Stomach smooth muscle (tissue), 2 donors: ENCODE measurements at regions not wholly inside any gene's neighbourhood (a gene's known extent, or its start where the extent isn't known, plus 50 kb on each side); places are given as distances from the start of the nearest gene placed in this dataset.

Experiments used
- H3K27ac ChIP-seq: one replicate; pipeline ENCODE4 v1.7.0; 2013; ENCODE audit warnings: mild to moderate bottlenecking, low read length, inconsistent platforms
- H3K27me3 ChIP-seq, 2 donors: one replicate each; pipeline ENCODE4 v1.7.0; 2013; ENCODE audit warnings: low read length in 2 of 2; ENCODE audit not compliant: insufficient read depth in 2 of 2, control insufficient read depth in 1 of 2
- H3K36me3 ChIP-seq, 2 donors: one replicate each; pipeline ENCODE4 v1.7.0; 2013; ENCODE audit warnings: low read length in 2 of 2; ENCODE audit not compliant: control insufficient read depth in 2 of 2, insufficient read depth in 2 of 2
- H3K4me1 ChIP-seq: one replicate; pipeline ENCODE4 v1.7.0; 2013; ENCODE audit warnings: low read length; ENCODE audit not compliant: control insufficient read depth, insufficient read depth
- H3K4me3 ChIP-seq, 2 donors: one replicate each; pipeline ENCODE4 v1.7.0; 2013; ENCODE audit warnings: low read length in 2 of 2
- H3K9ac ChIP-seq, 2 donors: one replicate each; pipeline ENCODE4 v1.7.0; 2013; ENCODE audit warnings: low read length in 2 of 2, mild to moderate bottlenecking in 1 of 2
- H3K9me3 ChIP-seq, 2 donors: one replicate each; pipeline ENCODE4 v1.7.0; 2013; ENCODE audit warnings: low read length in 2 of 2; ENCODE audit not compliant: control insufficient read depth in 2 of 2
- donor health status: healthy.
- donor health status: Pancreatic carcinoma.

DNA sequence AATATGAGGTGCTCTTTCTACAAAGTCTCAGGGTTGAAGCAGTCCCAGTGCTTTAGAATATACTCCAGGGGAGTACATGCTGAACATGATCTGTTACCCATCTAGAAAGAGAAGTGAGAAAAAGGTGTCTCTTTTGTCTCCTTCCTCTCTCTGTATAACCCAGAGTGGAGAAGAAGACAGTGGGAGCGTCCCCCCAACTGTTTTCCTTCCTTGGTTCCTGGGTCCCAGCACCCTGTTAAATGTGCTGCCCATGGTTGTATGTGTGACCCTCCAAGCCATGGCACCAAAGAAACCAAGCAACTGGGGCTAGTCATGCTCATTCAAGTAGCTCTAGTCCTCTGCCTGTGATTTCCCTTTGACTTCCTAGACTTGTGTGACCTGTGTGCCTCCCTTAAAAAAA is 683.7 kb downstream of the TBL1XR1 start:
- no peak overlapping the region for H3K9ac ChIP-seq
- H3K4me1 ChIP-seq, result no peaks in the 10 kb centered on the region
- peaks cover 2 to 3% of the 10 kb centered on the region in 2 donors for H3K9me3 ChIP-seq
- H3K4me3 ChIP-seq, result no peak overlapping the region
- no peaks in the 10 kb centered on the region for H3K36me3 ChIP-seq
- H3K27ac ChIP-seq, result no peak overlapping the region
- no peaks in the 10 kb centered on the region for H3K27me3 ChIP-seq

DNA sequence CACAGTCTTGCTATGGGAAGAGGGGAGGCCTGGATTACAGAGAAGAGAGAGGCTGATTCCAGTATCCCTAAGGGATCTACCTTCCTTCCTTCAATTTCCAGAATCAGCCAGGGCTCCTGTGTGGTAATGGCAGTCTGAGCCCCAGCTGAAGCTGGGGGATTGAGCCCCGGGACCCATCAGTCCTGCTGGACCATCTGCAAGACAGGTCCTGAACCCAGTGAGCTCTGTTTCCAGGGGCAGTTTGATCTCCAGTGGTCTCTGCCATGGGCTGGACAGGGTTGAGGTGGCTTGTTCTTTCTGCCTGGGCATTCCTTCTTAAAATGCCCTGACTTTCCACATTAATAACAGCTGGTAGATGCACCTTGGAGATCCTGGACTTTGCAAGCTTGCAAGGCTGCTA is 685.2 kb downstream of the TBL1XR1 start:
- Histone ChIP-seq H3K9me3 (peaks cover 2 to 3% of the 10 kb centered on the region in 2 donors), H3K4me3 (no peak overlapping the region), H3K9ac (no peak overlapping the region), H3K36me3 (no peaks in the 10 kb centered on the region), H3K27me3 (no peaks in the 10 kb centered on the region), H3K27ac (no peak overlapping the region), H3K4me1 (no peaks in the 10 kb centered on the region)

DNA sequence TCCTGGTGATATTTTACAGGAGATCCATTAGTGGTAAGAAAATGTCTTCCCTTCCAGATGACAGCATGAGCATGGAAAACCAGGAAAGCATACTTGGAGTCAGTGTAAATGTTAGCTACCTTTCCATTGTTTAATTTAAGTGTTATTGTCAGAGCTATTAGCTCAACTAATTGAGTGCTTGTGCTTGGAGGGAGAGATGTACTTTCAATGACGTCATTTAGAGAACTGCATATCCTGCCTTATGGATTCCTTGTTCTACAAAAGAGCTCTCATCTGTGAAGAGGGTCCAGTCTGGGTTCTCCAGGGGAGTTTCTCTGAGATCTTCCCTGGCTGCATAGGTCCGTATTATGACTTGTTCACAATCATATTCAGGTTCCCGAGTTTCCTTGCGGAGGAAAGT is 687.2 kb downstream of the TBL1XR1 start:
- peaks cover 2 to 3% of the 10 kb centered on the region in 2 donors for H3K9me3 ChIP-seq
- H3K4me1 ChIP-seq, result no peaks in the 10 kb centered on the region
- H3K4me3 ChIP-seq, result no peak overlapping the region
- H3K9ac ChIP-seq, result no peak overlapping the region
- no peaks in the 10 kb centered on the region for H3K27me3 ChIP-seq
- no peak overlapping the region for H3K27ac ChIP-seq
- no peaks in the 10 kb centered on the region for H3K36me3 ChIP-seq

DNA sequence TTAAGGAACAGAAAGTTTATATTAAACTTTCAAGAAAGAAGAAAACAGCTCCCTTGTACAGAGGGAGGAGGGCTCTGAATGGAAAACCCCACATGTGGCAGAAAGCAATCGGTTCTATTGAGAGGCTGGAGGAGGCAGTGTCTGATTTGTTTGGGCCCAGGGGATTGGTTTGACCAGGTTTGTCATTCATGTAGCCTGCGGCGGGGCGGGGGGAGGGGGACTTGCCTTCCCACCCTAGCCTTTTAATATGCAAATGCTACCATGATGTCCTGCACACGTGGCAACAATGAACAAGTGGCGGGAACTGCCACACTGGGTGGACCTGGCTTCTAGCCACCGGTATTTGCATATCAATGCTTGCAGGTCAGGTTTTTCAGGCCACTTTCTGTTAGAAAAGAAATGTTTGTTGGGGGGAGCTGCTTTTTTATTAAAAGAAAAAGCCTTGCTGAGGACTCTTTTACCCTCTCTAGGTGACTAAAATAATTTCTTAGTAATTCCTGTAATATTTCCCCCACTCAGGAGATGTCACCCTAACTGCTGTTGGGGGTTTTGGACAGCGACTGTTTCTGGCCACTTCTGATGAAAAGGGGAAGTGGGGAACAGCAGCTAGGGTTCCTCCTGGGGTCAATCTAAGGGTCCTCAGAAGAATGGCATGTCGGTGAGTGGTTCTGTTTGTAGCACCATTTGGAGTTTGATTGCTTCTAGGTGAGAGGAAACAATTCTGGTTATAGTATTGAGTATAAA is 691.2 kb downstream of the TBL1XR1 start:
- H3K9ac ChIP-seq, result no peak overlapping the region
- H3K4me1 ChIP-seq, result no peaks in the 10 kb centered on the region
- no peak overlapping the region for H3K4me3 ChIP-seq
- H3K27ac ChIP-seq, result no peak overlapping the region
- no peaks in the 10 kb centered on the region for H3K36me3 ChIP-seq
- no peaks in the 10 kb centered on the region for H3K27me3 ChIP-seq
- no peaks in the 10 kb centered on the region for H3K9me3 ChIP-seq

DNA sequence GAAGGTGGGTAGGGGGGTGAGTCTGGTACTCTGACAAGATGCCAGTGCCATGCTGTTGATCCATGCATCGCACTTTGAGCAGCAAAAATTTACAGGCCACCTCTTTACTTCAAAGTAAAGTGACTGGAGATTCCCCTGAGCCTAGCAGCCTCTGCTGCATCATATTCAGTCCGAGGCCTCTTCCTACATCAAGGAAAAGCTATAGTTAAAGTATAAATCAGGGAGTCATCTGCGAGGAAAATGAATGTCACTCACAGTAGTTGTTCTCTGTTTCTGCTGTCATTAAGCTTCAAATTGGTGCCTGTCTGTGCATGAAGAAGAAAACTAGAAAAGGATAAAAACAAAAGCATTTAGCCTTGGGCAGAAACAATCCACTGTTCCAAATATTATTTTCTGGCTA is 706.2 kb downstream of the TBL1XR1 start:
- Histone ChIP-seq H3K9me3 (no peaks in the 10 kb centered on the region), H3K27me3 (no peaks in the 10 kb centered on the region), H3K4me1 (no peaks in the 10 kb centered on the region), H3K36me3 (no peaks in the 10 kb centered on the region), H3K9ac (no peak overlapping the region), H3K27ac (no peak overlapping the region), H3K4me3 (no peak overlapping the region)

DNA sequence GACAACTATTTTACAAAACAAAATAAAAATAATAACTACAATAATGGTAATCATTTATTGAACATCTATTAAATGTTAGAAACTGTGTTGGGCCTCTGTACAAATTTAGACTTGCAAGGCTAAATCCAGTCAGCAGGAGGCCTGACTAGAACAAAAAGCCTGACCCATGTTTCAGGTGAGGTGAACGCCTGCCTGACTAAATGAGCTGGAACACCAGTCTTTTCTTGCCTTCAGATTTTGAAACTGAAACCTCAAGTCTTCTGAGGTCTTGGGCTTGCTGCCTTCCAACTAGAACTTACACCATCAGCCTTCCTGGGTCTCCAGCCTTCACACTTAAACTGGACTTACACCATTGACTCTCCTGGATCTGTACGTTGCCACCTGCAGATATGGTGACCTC is 706.9 kb downstream of the TBL1XR1 start:
- H3K9ac ChIP-seq, result no peak overlapping the region
- no peaks in the 10 kb centered on the region for H3K4me1 ChIP-seq
- H3K27ac ChIP-seq, result no peak overlapping the region
- no peaks in the 10 kb centered on the region for H3K36me3 ChIP-seq
- no peak overlapping the region for H3K4me3 ChIP-seq
- H3K27me3 ChIP-seq, result no peaks in the 10 kb centered on the region
- no peaks in the 10 kb centered on the region for H3K9me3 ChIP-seq

DNA sequence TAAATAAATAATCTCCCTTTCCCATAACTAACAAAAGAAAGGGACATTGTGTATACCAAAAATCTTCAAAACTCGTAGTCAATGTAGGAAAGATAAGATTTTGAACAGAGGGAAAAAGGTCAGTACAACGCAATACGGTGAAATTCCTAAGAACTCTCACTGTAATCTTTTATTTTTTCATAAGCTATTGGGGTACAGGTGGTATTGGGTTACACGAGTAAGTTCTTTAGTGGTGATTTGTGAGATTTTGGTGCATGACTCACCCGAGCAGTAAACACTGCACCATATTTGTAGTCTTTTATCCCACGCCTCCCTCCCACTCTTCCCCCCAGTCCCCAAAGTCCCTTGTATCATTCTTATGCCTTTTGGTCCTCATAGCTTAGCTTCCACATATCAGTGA is 718.0 kb downstream of the TBL1XR1 start:
- Histone ChIP-seq H3K4me1 (no peaks in the 10 kb centered on the region), H3K27me3 (no peaks in the 10 kb centered on the region), H3K4me3 (no peak overlapping the region), H3K36me3 (no peaks in the 10 kb centered on the region), H3K9me3 (no peaks in the 10 kb centered on the region), H3K9ac (no peak overlapping the region), H3K27ac (no peak overlapping the region)

DNA sequence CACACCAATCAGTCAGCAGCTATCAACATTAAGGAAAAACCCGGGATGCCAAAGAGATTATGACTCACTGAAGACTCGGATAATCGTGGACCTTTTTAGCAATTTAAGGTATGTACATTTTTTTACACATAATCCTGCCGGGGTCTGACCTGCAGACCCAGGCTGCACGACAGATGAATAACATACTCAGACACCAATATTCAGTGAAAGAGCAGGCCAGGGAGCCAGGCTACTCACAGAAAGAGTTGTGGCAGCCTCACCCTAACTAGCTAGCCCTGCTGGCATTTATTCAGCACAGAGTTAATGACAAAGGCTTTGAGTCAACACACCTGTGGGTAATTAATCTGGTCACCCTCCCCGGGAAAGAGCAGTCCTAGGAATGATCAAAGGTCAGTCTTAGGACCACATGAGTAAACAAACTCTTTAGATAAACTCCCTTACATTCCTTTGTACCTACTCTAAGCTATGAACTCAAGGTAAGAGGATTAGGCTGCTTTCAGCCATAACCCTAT is 727.5 kb downstream of the TBL1XR1 start:
- no peak overlapping the region for H3K27ac ChIP-seq
- no peaks in the 10 kb centered on the region for H3K4me1 ChIP-seq
- no peaks in the 10 kb centered on the region for H3K36me3 ChIP-seq
- H3K27me3 ChIP-seq, result no peaks in the 10 kb centered on the region
- H3K9ac ChIP-seq, result no peak overlapping the region
- no peaks in the 10 kb centered on the region for H3K9me3 ChIP-seq
- no peak overlapping the region for H3K4me3 ChIP-seq

DNA sequence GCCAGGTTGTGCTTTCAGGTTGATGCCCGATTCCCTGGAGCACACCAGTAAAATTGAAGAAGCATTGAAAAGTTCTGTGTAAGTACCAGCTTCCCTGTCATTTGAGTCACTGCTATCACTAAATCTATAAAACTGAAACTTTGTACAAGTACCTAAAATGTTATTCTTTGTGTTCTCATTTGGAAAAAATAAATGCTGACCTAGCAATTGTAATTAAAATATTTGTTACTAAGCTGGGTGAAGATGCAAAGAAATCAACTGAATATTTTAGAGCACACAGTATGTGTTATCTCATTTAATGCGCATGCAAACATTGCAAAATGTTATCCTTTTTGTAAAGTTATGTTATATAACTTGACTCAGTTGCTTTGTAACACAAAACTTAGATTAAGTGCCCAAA is 733.7 kb downstream of the TBL1XR1 start:
- no peaks in the 10 kb centered on the region for H3K9me3 ChIP-seq
- H3K27ac ChIP-seq, result no peak overlapping the region
- no peaks in the 10 kb centered on the region for H3K36me3 ChIP-seq
- no peaks in the 10 kb centered on the region for H3K4me1 ChIP-seq
- no peaks in the 10 kb centered on the region for H3K27me3 ChIP-seq
- no peak overlapping the region for H3K9ac ChIP-seq
- no peak overlapping the region for H3K4me3 ChIP-seq

DNA sequence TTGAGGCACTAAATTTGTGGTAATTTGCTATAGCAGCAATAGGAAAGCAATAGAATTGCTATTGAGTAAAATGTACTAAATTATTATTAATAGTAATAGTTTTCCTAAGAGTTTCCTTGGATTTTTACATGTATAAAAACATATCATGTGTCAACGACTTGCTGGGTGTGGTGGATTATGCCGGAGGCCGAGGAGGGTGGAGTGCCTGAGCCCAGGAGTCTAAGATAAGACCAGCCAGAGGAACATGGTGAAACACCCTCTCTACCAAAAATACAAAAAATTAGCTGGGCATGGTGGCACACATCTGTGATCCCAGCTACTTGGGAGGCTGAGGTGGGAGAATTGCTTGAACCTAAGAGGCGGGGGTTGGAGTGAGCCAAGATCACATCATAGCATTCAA is 749.9 kb downstream of the TBL1XR1 start:
- no peaks in the 10 kb centered on the region for H3K4me1 ChIP-seq
- no peaks in the 10 kb centered on the region for H3K9me3 ChIP-seq
- no peak overlapping the region for H3K4me3 ChIP-seq
- H3K36me3 ChIP-seq, result no peaks in the 10 kb centered on the region
- no peaks in the 10 kb centered on the region for H3K27me3 ChIP-seq
- no peak overlapping the region for H3K27ac ChIP-seq
- no peak overlapping the region for H3K9ac ChIP-seq

DNA sequence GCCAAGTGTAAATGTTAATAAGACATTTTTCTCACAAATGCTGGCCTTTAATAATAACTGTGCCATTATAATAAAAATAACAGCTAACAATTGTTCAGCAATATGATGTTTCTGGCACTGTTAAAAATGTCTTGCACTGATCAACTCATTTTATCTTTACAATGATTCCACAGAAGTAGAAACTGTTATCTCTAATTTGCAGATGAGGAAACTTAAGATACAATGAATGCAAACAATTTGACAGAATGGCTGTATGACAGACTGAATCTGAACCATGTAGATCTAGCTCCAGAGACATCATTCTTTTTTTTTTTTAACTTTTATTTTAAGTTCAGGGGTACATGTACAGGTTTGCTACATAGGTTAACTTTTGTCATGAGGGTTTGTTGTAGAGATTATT is 755.0 kb downstream of the TBL1XR1 start:
- H3K27ac ChIP-seq, result no peak overlapping the region
- H3K4me1 ChIP-seq, result no peaks in the 10 kb centered on the region
- H3K9ac ChIP-seq, result no peak overlapping the region
- H3K27me3 ChIP-seq, result no peaks in the 10 kb centered on the region
- H3K9me3 ChIP-seq, result no peaks in the 10 kb centered on the region
- no peak overlapping the region for H3K4me3 ChIP-seq
- no peaks in the 10 kb centered on the region for H3K36me3 ChIP-seq
